H9 (cell line): ENCODE measurements at regions not wholly inside any gene's neighbourhood (a gene's known extent, or its start where the extent isn't known, plus 50 kb on each side); places are given as distances from the start of the nearest gene placed in this dataset.

Experiments
- DNase-seq: peaks from one replicate; pipeline ENCODE4 v3.0.0-alpha.2; 2017
- H2AFZ ChIP-seq: one replicate; pipeline ENCODE4 v1.6.1; 2013; ENCODE audit warnings: mild to moderate bottlenecking, low read length, control low read depth, moderate library complexity
- H2AK5ac ChIP-seq: 2 replicates; pipeline ENCODE4 v1.6.1; 2013; ENCODE audit warnings: low read length, control low read depth, mixed read lengths; ENCODE audit not compliant: insufficient read length
- H2BK120ac ChIP-seq: one replicate; pipeline ENCODE4 v1.6.1; 2013; ENCODE audit warnings: low read depth, mild to moderate bottlenecking, low read length, control low read depth, inconsistent platforms; ENCODE audit not compliant: poor library complexity, severe bottlenecking
- H2BK12ac ChIP-seq: 2 replicates; pipeline ENCODE4 v1.6.1; 2013; ENCODE audit warnings: low read length, control low read depth, mixed read lengths, low read depth; ENCODE audit not compliant: insufficient read length
- H2BK15ac ChIP-seq: 2 replicates; pipeline ENCODE4 v1.6.1; 2013; ENCODE audit warnings: low read depth, low read length, control low read depth
- H2BK20ac ChIP-seq: one replicate; pipeline ENCODE4 v1.6.1; 2013; ENCODE audit warnings: low read depth, mild to moderate bottlenecking, low read length, control low read depth, inconsistent platforms; ENCODE audit not compliant: poor library complexity, severe bottlenecking
- H2BK5ac ChIP-seq: 2 replicates; pipeline ENCODE4 v1.6.1; 2013; ENCODE audit warnings: low read length, control low read depth, mixed read lengths; ENCODE audit not compliant: insufficient read length
- H3K14ac ChIP-seq: 2 replicates; pipeline ENCODE4 v1.6.1; 2013; ENCODE audit warnings: low read length, control low read depth; ENCODE audit not compliant: insufficient read depth
- H3K18ac ChIP-seq: 2 replicates; pipeline ENCODE4 v1.6.1; 2013; ENCODE audit warnings: low read depth, mild to moderate bottlenecking, mixed read lengths, low read length, control low read depth; ENCODE audit not compliant: insufficient read length
- H3K23ac ChIP-seq: 2 replicates; pipeline ENCODE4 v1.6.1; 2013; ENCODE audit warnings: low read length, control low read depth, mixed read lengths, low read depth; ENCODE audit not compliant: insufficient read length
- H3K23me2 ChIP-seq: 2 replicates; pipeline ENCODE4 v1.6.1; 2013; ENCODE audit warnings: low read depth, mild to moderate bottlenecking, mixed read lengths, low read length, control low read depth; ENCODE audit not compliant: insufficient read length, poor library complexity, severe bottlenecking
- H3K27ac ChIP-seq: 2 replicates; pipeline ENCODE4 v1.5.1; 2013; ENCODE audit warnings: low read length, control low read depth, mixed read lengths, low read depth; ENCODE audit not compliant: insufficient read length
- H3K27me3 ChIP-seq: 2 replicates; pipeline ENCODE4 v1.6.1; 2013; ENCODE audit warnings: low read length, control low read depth, inconsistent platforms; ENCODE audit not compliant: insufficient read depth
- H3K4ac ChIP-seq: 2 replicates; pipeline ENCODE4 v1.6.1; 2013; ENCODE audit warnings: low read depth, mild to moderate bottlenecking, control low read depth, inconsistent platforms, low read length, moderate library complexity
- H3K4me1 ChIP-seq: 2 replicates; pipeline ENCODE4 v1.6.1; 2013; ENCODE audit warnings: low read length, control low read depth, inconsistent platforms; ENCODE audit not compliant: insufficient read depth
- H3K4me2 ChIP-seq: 2 replicates; pipeline ENCODE4 v1.6.1; 2013; ENCODE audit warnings: low read length, control low read depth, mixed read lengths; ENCODE audit not compliant: insufficient read length, insufficient read depth
- H3K56ac ChIP-seq: 2 replicates; pipeline ENCODE4 v1.6.1; 2013; ENCODE audit warnings: low read depth, mild to moderate bottlenecking, mixed read lengths, low read length, control low read depth; ENCODE audit not compliant: insufficient read length
- H3K79me1 ChIP-seq: 2 replicates; pipeline ENCODE4 v1.6.1; 2013; ENCODE audit warnings: low read depth, mild to moderate bottlenecking, moderate library complexity, low read length, control low read depth, inconsistent platforms; ENCODE audit not compliant: insufficient read depth, poor library complexity, severe bottlenecking
- H3K79me2 ChIP-seq: 2 replicates; pipeline ENCODE4 v1.6.1; 2013; ENCODE audit warnings: low read length, control low read depth, inconsistent platforms; ENCODE audit not compliant: insufficient read depth
- H3K9ac ChIP-seq: 2 replicates; pipeline ENCODE4 v1.6.1; 2013; ENCODE audit warnings: low read length, control low read depth, mixed read lengths; ENCODE audit not compliant: insufficient read length; ENCODE audit errors: extremely low read depth
- H3K9me3 ChIP-seq: one replicate; pipeline ENCODE4 v1.6.1; 2013; ENCODE audit warnings: low read depth, low read length, inconsistent platforms; ENCODE audit not compliant: control insufficient read depth
- H3T11ph ChIP-seq: one replicate; pipeline ENCODE4 v1.6.1; 2013; ENCODE audit warnings: mild to moderate bottlenecking, low read length, control low read depth, inconsistent platforms
- H4K20me1 ChIP-seq: one replicate; pipeline ENCODE4 v1.6.1; 2013; ENCODE audit not compliant: control insufficient read depth, insufficient read length, insufficient read depth
- H4K5ac ChIP-seq: 2 replicates; pipeline ENCODE4 v1.6.1; 2013; ENCODE audit warnings: low read depth, mild to moderate bottlenecking, mixed read lengths, low read length, control low read depth; ENCODE audit not compliant: insufficient read length
- H4K8ac ChIP-seq: replicated peaks from 2 replicates; pipeline ENCODE4 v1.6.1; 2013; ENCODE audit warnings: low read length, control low read depth, mixed read lengths, low read depth; ENCODE audit not compliant: insufficient read length
- H4K91ac ChIP-seq: 2 replicates; pipeline ENCODE4 v1.6.1; 2013; ENCODE audit warnings: low read depth, mild to moderate bottlenecking, moderate library complexity, mixed read lengths, low read length, control low read depth; ENCODE audit not compliant: insufficient read length
- H3K27ac Mint-ChIP-seq, 3 experiments: 2 replicates in 2 of 3; 3 replicates in 1 of 3; pipeline ENCODE4 v1.8.0; 2020 to 2021; ENCODE audit warnings: mixed read lengths in 3 of 3, mild to moderate bottlenecking in 1 of 3, moderate library complexity in 1 of 3
- H3K27me3 Mint-ChIP-seq: 2 replicates; pipeline ENCODE4 v1.8.0; 2021; ENCODE audit warnings: low read depth, mild to moderate bottlenecking, moderate library complexity, mixed read lengths
- H3K36me3 Mint-ChIP-seq, 3 experiments: 2 replicates in 2 of 3; 3 replicates in 1 of 3; pipeline ENCODE4 v1.8.0; 2020 to 2021; ENCODE audit warnings: low read depth in 3 of 3, mixed read lengths in 3 of 3; ENCODE audit not compliant: insufficient read depth in 1 of 3
- H3K4me1 Mint-ChIP-seq, 2 experiments: 2 replicates each; pipeline ENCODE4 v1.8.0; 2020; ENCODE audit warnings: mixed read lengths in 2 of 2
- H3K4me3 Mint-ChIP-seq, 2 experiments: 2 replicates in 1 of 2; 3 replicates in 1 of 2; pipeline ENCODE4 v1.8.0; 2020 to 2021; ENCODE audit warnings: mild to moderate bottlenecking in 2 of 2, mixed read lengths in 2 of 2, moderate library complexity in 1 of 2
- H3K9me3 Mint-ChIP-seq, 2 experiments: 2 replicates in 1 of 2; 3 replicates in 1 of 2; pipeline ENCODE4 v1.8.0; 2020; ENCODE audit warnings: mild to moderate bottlenecking in 2 of 2, mixed read lengths in 2 of 2, moderate library complexity in 1 of 2
- CTCF ChIP-seq: fragments of 200-600 bp; sonication (generic); conservative IDR thresholded peaks from 3 replicates; pipeline ENCODE4 v1.8.0; 2021; ENCODE audit warnings: antibody characterized with exemption, mild to moderate bottlenecking
- WGBS: extraction: QIAGEN DNeasy Blood & Tissue Kit; methylation state at CpG from one replicate; pipeline ENCODE4 v1.1.7; 2013; ENCODE audit warnings: missing lambda C conversion rate, low lambda C conversion rate, mixed read lengths; ENCODE audit not compliant: insufficient read length; ENCODE audit errors: extremely low coverage; 5-methylcytosine and 5-hydroxymethylcytosine counted together

- Histone ChIP-seq H4K5ac (no peak overlapping the region), H3K14ac (no peak overlapping the region), H3K18ac (no peak overlapping the region), H2BK12ac (no peak overlapping the region), H3K4ac (no peak overlapping the region), H4K20me1 (no peaks in the 10 kb centered on the region), H2BK120ac (no peak overlapping the region), H3K79me1 (no peaks in the 10 kb centered on the region), H3K27ac (no peak overlapping the region), H2AK5ac (no peak overlapping the region), H2BK5ac (no peak overlapping the region), H3K9me3 (no peaks in the 10 kb centered on the region), H4K8ac (no peak overlapping the region), H3K56ac (no peak overlapping the region), H2AFZ (no peak overlapping the region), H3K23me2 (no peaks in the 10 kb centered on the region), H2BK20ac (no peak overlapping the region), H3K23ac (no peak overlapping the region), H3K4me1 (no peaks in the 10 kb centered on the region), H3K27me3 (no peaks in the 10 kb centered on the region), H3K9ac (no peak overlapping the region), H3T11ph (no peak overlapping the region), H2BK15ac (no peak overlapping the region), H3K79me2 (no peaks in the 10 kb centered on the region), H3K4me2 (no peak overlapping the region), H4K91ac (no peak overlapping the region)
- no peak for TF ChIP-seq CTCF
- peaks cover 12 to 22% of the 10 kb centered on the region in 2 experiments for H3K9me3 Mint-ChIP-seq
- H3K27ac Mint-ChIP-seq = no peak overlapping the region
- DNase-seq = no peak
- H3K4me3 Mint-ChIP-seq = no peak overlapping the region
- H3K27me3 Mint-ChIP-seq = no peaks in the 10 kb centered on the region
- H3K36me3 Mint-ChIP-seq = peaks cover 7 to 12% (median 12%) of the 10 kb centered on the region in 3 experiments; a peak in 6 of 7 replicates
- H3K4me1 Mint-ChIP-seq = no peaks in the 10 kb centered on the region
- WGBS = no CpG with 5 or more reads among the region's 1 CpG
Observed at GRCh38 chr13:85551012-85551411, 248.2 kb downstream of the SLITRK6 start.
